Dedifferentiated amniotic fluid mesenchymal stem cell (primary cell): ENCODE measurements at regions not wholly inside any gene's neighbourhood (a gene's known extent, or its start where the extent isn't known, plus 50 kb on each side); places are given as distances from the start of the nearest gene placed in this dataset.

Experiments
- DNase-seq: peaks from one replicate; pipeline ENCODE4 v3.0.0-alpha.2; 2016; ENCODE audit errors: extremely low spot score

DNA sequence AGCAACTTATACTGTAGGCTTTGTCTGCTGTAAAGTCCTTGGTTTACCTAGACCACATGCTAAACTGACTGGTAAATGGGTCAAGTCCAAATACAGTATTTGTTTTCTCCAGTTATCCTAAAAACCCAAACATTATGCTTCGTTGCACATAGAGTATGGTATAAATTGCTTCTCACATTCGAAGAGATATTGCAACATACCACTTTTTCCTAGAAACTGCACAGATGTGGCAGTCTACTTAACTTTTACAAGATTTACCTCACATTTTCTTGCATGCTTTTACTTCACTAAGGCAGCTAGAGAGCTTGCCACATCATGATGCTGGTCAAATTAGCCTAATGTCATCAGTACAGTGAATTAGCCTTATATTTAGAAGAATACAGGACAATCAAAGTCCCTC lies 66.0 kb upstream of the SCN7A start:
- no peak for DNase-seq

DNA sequence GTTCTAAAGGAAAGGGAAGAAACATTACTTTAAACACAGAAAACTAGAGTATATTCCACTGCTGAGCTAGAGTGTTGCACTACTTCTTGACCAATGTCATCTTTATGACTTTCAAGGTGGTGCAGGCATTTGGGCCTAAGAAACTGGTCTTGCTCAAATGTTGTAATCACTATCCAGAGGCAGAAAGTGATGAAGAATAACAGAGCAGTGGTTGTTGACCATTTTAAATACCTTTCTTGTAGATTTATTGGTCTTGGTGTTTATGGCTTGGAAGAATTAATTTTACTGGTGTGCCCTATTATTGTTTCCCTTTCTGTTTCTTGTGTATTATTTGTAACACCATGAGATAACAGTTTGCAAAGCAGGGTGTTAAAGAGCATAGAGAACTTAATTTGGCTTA lies 56.9 kb upstream of the SCN7A start:
- DNase-seq, result no peak

DNA sequence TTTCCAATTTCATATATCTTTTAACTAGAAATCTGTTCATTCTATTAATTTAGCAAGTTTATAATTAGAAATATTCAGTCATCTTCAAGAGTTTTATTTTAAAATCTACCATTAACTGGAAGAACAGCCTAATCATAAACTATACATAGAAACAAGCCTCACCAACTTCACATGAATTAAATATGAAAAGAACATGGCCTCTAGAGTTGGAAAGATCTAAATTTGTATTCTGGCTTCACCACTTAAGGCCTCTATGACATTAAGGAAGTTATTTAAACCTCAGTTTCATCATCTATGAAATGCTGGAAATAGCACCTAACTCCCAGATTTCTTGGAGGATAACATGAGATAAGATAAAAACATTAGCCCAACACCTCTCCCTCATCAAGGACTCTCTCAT lies 51.4 kb upstream of the SCN7A start:
- DNase-seq, result no peak
